DOHH2 (cell line): ENCODE measurements at regions not wholly inside any gene's neighbourhood (a gene's known extent, or its start where the extent isn't known, plus 50 kb on each side); places are given as distances from the start of the nearest gene placed in this dataset.

Experiments used
- H3F3A ChIP-seq: fragments of 200-600 bp; sonication (generic), shearing (Covaris generic); 2 replicates; pipeline ENCODE4 v1.6.0; 2016; ENCODE audit warnings: antibody characterized with exemption, mild to moderate bottlenecking; ENCODE audit not compliant: control insufficient read depth, insufficient read depth
- H3K27ac ChIP-seq: fragments of 200-600 bp; sonication (generic); 2 replicates; pipeline ENCODE4 v1.5.1; 2014; ENCODE audit warnings: low read depth, mild to moderate bottlenecking, low read length, moderate library complexity
- H3K27me3 ChIP-seq: fragments of 200-600 bp; sonication (generic); 2 replicates; pipeline ENCODE4 v1.6.1; 2014; ENCODE audit warnings: mild to moderate bottlenecking, low read length, mixed read lengths; ENCODE audit not compliant: control insufficient read depth
- H3K36me3 ChIP-seq: fragments of 200-600 bp; sonication (generic); 2 replicates; pipeline ENCODE4 v1.6.1; 2014; ENCODE audit warnings: mild to moderate bottlenecking, low read length, moderate library complexity, mixed read lengths; ENCODE audit not compliant: control insufficient read depth
- H3K4me1 ChIP-seq: fragments of 200-600 bp; sonication (generic); 2 replicates; pipeline ENCODE4 v1.6.1; 2014; ENCODE audit warnings: mild to moderate bottlenecking, low read length, mixed read lengths; ENCODE audit not compliant: control insufficient read depth
- H3K4me2 ChIP-seq: fragments of 200-600 bp; sonication (generic); 2 replicates; pipeline ENCODE4 v1.6.0; 2014; ENCODE audit warnings: mild to moderate bottlenecking, low read length, moderate library complexity
- H3K4me3 ChIP-seq: fragments of 200-600 bp; sonication (generic); 2 replicates; pipeline ENCODE4 v1.5.1; 2014; ENCODE audit warnings: mild to moderate bottlenecking, low read length, mixed read lengths
- H3K79me2 ChIP-seq: fragments of 200-600 bp; sonication (generic); 2 replicates; pipeline ENCODE4 v1.6.1; 2014; ENCODE audit warnings: mild to moderate bottlenecking, low read length, mixed read lengths; ENCODE audit not compliant: control insufficient read depth
- H3K9me2 ChIP-seq: fragments of 200-600 bp; sonication (generic); replicated peaks from 2 replicates; pipeline ENCODE4 v1.6.1; 2014; ENCODE audit warnings: mild to moderate bottlenecking, low read length, mixed read lengths; ENCODE audit not compliant: control insufficient read depth
- H3K9me3 ChIP-seq: fragments of 200-600 bp; sonication (generic); 2 replicates; pipeline ENCODE4 v1.6.1; 2014; ENCODE audit warnings: antibody characterized with exemption, low read length, mixed read lengths; ENCODE audit not compliant: control insufficient read depth, insufficient read depth
- H4K20me1 ChIP-seq: fragments of 200-600 bp; sonication (generic); 2 replicates; pipeline ENCODE4 v1.6.0; 2014; ENCODE audit warnings: low read depth, mild to moderate bottlenecking, antibody characterized with exemption, low read length, moderate library complexity; ENCODE audit not compliant: control insufficient read depth, insufficient read depth
- CTCF ChIP-seq: fragments of 200-600 bp; sonication (generic); IDR thresholded peaks from one replicate; pipeline ENCODE4 v1.5.1; 2014; ENCODE audit warnings: antibody characterized with exemption, mild to moderate bottlenecking, low read depth, low read length; ENCODE audit not compliant: poor library complexity, severe bottlenecking
- EZH2phosphoT487 ChIP-seq: fragments of 200-600 bp; sonication (generic); IDR thresholded peaks from 2 replicates; pipeline ENCODE4 v1.6.1; 2017; ENCODE audit warnings: borderline replicate concordance, mild to moderate bottlenecking, antibody characterized with exemption, low read length, moderate library complexity, mixed read lengths

DNA sequence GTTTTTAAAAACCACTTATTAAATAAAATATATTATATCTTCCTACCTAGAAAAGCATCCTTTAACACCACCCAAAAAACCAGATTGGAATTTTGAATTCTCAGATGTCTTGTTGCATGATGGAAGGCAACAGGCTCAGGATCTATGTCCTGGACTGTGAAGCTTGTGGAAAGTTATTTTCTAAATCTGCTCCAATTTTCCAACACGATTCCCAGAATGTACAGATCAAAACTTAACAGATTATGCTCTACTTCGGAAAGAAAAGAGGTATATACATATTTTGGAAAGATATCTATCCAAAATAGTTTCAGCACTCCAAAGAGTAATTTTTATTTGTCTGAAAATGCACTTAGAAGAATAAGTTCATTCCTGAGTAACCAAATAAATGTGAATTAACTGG lies 291.7 kb upstream of the EMCN start:
- Histone ChIP-seq H3K4me2 (no peak overlapping the region), H3K79me2 (no peaks in the 10 kb centered on the region)

GRCh38 chr4:100806988-100807387 lies 289.2 kb upstream of the EMCN start:
- Histone ChIP-seq H3K36me3 (no peaks in the 10 kb centered on the region), H3K9me3 (no peaks in the 10 kb centered on the region), H3K9me2 (no peaks in the 10 kb centered on the region), H3K27me3 (no peaks in the 10 kb centered on the region), H3K4me2 (no peak overlapping the region), H3K27ac (no peak overlapping the region), H4K20me1 (no peaks in the 10 kb centered on the region), H3K79me2 (no peaks in the 10 kb centered on the region), H3K4me3 (no peak overlapping the region), H3F3A (no peaks in the 10 kb centered on the region), H3K4me1 (no peaks in the 10 kb centered on the region)
- TF ChIP-seq CTCF (no peak), EZH2phosphoT487 (no peak)

More for the DNA sequence above, 291.7 kb upstream of the EMCN start:
- no peaks in the 10 kb centered on the region for H3K9me3 ChIP-seq
- no peaks in the 10 kb centered on the region for H3K4me1 ChIP-seq
- H3F3A ChIP-seq: no peaks in the 10 kb centered on the region
- no peak overlapping the region for H3K4me3 ChIP-seq
- no peaks in the 10 kb centered on the region for H3K27me3 ChIP-seq
- no peaks in the 10 kb centered on the region for H4K20me1 ChIP-seq
- no peaks in the 10 kb centered on the region for H3K9me2 ChIP-seq
- no peaks in the 10 kb centered on the region for H3K36me3 ChIP-seq
- H3K27ac ChIP-seq: no peak overlapping the region
- no peak for TF ChIP-seq EZH2phosphoT487
- TF ChIP-seq CTCF: no peak

DNA sequence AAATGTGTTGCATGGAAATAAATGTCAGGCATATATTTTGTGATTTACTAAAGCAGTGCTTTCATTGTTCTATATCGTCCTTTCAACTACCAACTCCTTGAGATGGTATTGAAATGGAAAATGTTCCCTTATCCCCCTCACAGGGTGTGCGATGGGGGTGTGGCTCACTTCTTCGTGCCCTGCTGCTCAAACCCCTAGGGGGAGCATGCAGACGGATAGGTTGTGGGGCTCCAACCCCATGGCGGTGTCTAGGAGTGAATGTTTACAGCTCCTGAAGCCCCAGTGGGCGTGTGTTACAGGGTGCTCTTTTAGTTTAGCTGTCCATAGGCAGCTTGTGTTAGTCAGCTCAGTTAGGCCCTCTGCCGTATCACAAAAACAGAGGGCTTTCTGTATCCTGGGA lies 287.7 kb upstream of the EMCN start:
- TF ChIP-seq EZH2phosphoT487: no peak
- no peak for TF ChIP-seq CTCF
- Histone ChIP-seq H4K20me1 (no peaks in the 10 kb centered on the region), H3F3A (no peaks in the 10 kb centered on the region), H3K27ac (no peak overlapping the region), H3K36me3 (no peaks in the 10 kb centered on the region), H3K79me2 (no peaks in the 10 kb centered on the region), H3K9me2 (no peaks in the 10 kb centered on the region), H3K4me2 (no peak overlapping the region), H3K9me3 (no peaks in the 10 kb centered on the region), H3K27me3 (no peaks in the 10 kb centered on the region), H3K4me3 (no peak overlapping the region), H3K4me1 (no peaks in the 10 kb centered on the region)
